GM12878 (cell line): ENCODE measurements at regions not wholly inside any gene's neighbourhood (a gene's known extent, or its start where the extent isn't known, plus 50 kb on each side); places are given as distances from the start of the nearest gene placed in this dataset.

Experiments used
- CHD4 ChIP-seq: fragments of 200-600 bp; sonication (generic); IDR thresholded peaks from 2 replicates; pipeline ENCODE4 v1.6.1; 2016; ENCODE audit warnings: mild to moderate bottlenecking
- EED ChIP-seq: sonication (generic); IDR thresholded peaks from 2 replicates; pipeline ENCODE4 v1.6.1; 2016; ENCODE audit warnings: antibody characterized with exemption, low read depth
- EP300 ChIP-seq, 2 experiments: fragments of 150-350 bp in 1 of 2; IDR thresholded peaks; 2 replicates each; pipeline ENCODE4 v1.6.1; 2011 to 2012; ENCODE audit warnings: low read depth in 2 of 2, low read length in 2 of 2, borderline replicate concordance in 1 of 2, improper control_type of control experiment in 1 of 2, inconsistent platforms in 1 of 2; ENCODE audit not compliant: control insufficient read depth in 1 of 2

GRCh38 chr12:54725233-54725843 is 77.2 kb upstream of the DCD start:
- TF ChIP-seq EED = no peak
- TF ChIP-seq EP300 (IDR thresholded peaks at IDR 0.05; ENCODE audit: borderline replicate concordance in 1 of 2, control insufficient read depth in 1 of 2, low read depth in 2 of 2, low read length in 2 of 2) = no peak
- TF ChIP-seq CHD4 = no peak
